NAMALWA (cell line): ENCODE measurements at regions not wholly inside any gene's neighbourhood (a gene's known extent, or its start where the extent isn't known, plus 50 kb on each side); places are given as distances from the start of the nearest gene placed in this dataset.

Experiments
- DNase-seq: peaks from one replicate; pipeline ENCODE4 v3.0.0-alpha.2; 2015; ENCODE audit warnings: low spot score

- DNase-seq: no peak
Observed at GRCh38 chr2:180208841-180209240, 201.7 kb upstream of the CWC22 start.

- no peak for DNase-seq
Observed at GRCh38 chr2:180205621-180206235, 198.6 kb upstream of the CWC22 start.

- no peak for DNase-seq
Observed at GRCh38 chr2:180203972-180204371, 196.9 kb upstream of the CWC22 start.

- DNase-seq: no peak
Observed at GRCh38 chr2:180202467-180202951, 195.4 kb upstream of the CWC22 start.

- peak; percentile 19 for DNase-seq
Observed at GRCh38 chr2:180196419-180196977, 189.4 kb upstream of the CWC22 start.

GRCh38 chr2:180195847-180196246 lies 188.8 kb upstream of the CWC22 start:
- no peak for DNase-seq

GRCh38 chr2:180191432-180192124 lies 184.5 kb upstream of the CWC22 start:
- DNase-seq: no peak

- DNase-seq: no peak
Observed at GRCh38 chr2:180190851-180191250, 183.8 kb upstream of the CWC22 start.

GRCh38 chr2:180187611-180188010 lies 180.5 kb upstream of the CWC22 start:
- DNase-seq: no peak

GRCh38 chr2:180184506-180184905 lies 177.4 kb upstream of the CWC22 start:
- no peak for DNase-seq

- no peak for DNase-seq
Observed at GRCh38 chr2:180180511-180180910, 173.4 kb upstream of the CWC22 start.

GRCh38 chr2:180177534-180177933 lies 170.4 kb upstream of the CWC22 start:
- no peak for DNase-seq

- no peak for DNase-seq
Observed at GRCh38 chr2:180175736-180176135, 168.6 kb upstream of the CWC22 start.

GRCh38 chr2:180174580-180174979 lies 167.5 kb upstream of the CWC22 start:
- DNase-seq: no peak

GRCh38 chr2:180169474-180169873 lies 162.4 kb upstream of the CWC22 start:
- no peak for DNase-seq

GRCh38 chr2:180161415-180161814 lies 154.3 kb upstream of the CWC22 start:
- DNase-seq: no peak

- no peak for DNase-seq
Observed at GRCh38 chr2:180159921-180160320, 152.8 kb upstream of the CWC22 start.

GRCh38 chr2:180158961-180159360 lies 151.9 kb upstream of the CWC22 start:
- DNase-seq: no peak

GRCh38 chr2:180156651-180157050 lies 149.6 kb upstream of the CWC22 start:
- no peak for DNase-seq

- no peak for DNase-seq
Observed at GRCh38 chr2:180150606-180151005, 143.5 kb upstream of the CWC22 start.

GRCh38 chr2:180146541-180146940 lies 139.4 kb upstream of the CWC22 start:
- no peak for DNase-seq

- DNase-seq: no peak
Observed at GRCh38 chr2:180146114-180146513, 139.0 kb upstream of the CWC22 start.

- no peak for DNase-seq
Observed at GRCh38 chr2:180145163-180145562, 138.1 kb upstream of the CWC22 start.
